Right ventricle myocardium superior (tissue), 1 donor: ENCODE measurements at regions not wholly inside any gene's neighbourhood (a gene's known extent, or its start where the extent isn't known, plus 50 kb on each side); places are given as distances from the start of the nearest gene placed in this dataset.
A peak's percentile ranks its signal among the peaks of the same experiment; 100 is the strongest.
"Not testable (repeated sequence)": the region's sequence is repeated elsewhere in the genome, so short reads cannot be mapped to it uniquely, and the experiment has no call there.

Experiments
- ATAC-seq: fragments of 200-7000 bp; cut with Tn5 transposase; one replicate; pipeline ENCODE4 v1.9.1; 2020; ENCODE audit warnings: mild to moderate bottlenecking; ENCODE audit not compliant: poor library complexity
- DNase-seq: peaks from one replicate; pipeline ENCODE4 v3.0.0-alpha.2; 2020
- intact Hi-C: fragments of 100-400 bp; cut with DNase I; formaldehyde crosslinking; loops from one replicate; pipeline ENCODE4 v1.11.2; 2022
- donor health status: DM: no; HTN: yes; CAD: no; lungs with severe emphysema.

DNA sequence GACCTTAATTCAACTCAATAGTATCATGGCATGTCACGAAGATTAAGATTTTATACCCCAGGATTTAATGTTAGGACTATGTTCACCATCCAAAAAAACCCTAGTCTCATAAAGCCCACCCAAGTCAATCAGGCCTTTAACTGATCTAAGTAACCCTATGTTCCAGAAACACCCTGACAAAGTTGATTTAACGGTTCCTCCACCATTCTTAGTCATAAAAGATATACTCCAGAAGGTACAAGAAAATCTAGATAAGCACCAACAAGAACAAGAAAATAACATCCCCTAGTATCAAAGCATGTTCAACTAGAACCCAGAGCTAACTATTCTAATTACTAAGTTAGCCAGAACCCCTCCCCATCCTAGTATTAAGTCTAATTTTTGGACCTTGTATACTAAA, 120.7 kb upstream of the DEFB108B start:
- ATAC-seq, intact Hi-C loops: not testable (repeated sequence)

DNA sequence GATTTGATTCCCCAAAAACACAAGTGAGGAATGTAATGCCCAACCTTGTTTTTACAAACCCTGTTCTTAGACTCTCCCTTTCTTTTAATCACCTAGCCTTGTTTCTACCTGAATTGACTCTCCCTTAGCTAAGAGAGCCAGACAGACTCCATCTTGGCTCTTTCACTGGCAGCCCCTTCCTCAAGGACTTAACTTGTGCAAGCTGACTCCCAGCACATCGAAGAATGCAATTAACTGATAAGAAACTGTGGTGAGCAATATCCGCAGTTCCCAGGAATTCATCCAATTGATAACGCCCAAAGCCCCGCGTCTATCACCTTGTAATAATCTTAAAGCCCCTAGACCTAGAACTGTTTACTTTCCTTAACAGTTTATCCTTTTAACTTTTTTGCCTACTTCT, 120.2 kb upstream of the DEFB108B start:
- ATAC-seq, DNase-seq, intact Hi-C loops: not testable (repeated sequence)

More for the DNA sequence above, 120.7 kb upstream of the DEFB108B start:
- DNase-seq: not testable (repeated sequence)

DNA sequence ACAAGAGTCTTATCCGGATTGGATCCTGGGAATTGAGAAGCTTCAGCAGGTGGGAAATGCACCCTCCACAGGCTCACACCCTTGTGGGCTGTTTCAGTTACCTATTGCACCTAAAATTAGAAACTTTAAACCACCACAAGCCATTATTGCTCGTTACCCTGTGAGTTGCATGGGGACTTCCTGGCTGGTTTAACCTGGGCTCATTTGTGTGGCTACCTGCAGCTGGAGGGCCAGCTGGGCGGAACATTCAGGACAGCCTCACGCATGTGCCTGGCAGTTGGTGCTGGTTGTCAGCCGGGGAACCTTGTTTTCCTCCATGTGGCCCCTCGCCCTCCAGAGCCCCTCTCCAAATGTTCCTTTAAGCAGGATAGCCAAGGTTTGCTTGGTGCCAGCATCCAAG, 118.5 kb upstream of the DEFB108B start:
- intact Hi-C loops, DNase-seq, ATAC-seq: not testable (repeated sequence)

DNA sequence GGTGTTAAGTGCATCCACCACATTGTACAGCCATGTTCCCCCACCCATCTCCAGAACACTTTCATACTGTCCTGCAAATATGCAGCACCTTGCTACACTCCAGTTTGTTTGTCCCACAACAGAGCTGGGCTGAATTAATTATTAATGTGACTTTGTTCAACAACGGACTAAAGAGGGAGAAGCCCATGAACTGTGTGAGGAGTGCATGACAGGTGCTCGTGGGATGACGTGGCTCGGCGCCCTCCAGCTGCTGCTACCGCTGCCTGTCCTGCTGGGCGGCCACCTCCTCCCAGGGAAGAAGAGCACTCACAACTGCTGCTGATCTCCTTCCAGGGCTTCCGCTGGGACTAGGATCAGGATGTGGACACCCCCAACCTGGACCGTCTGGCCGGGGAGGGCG, 111.2 kb upstream of the DEFB108B start:
- ATAC-seq, DNase-seq, intact Hi-C loops: not testable (repeated sequence)

DNA sequence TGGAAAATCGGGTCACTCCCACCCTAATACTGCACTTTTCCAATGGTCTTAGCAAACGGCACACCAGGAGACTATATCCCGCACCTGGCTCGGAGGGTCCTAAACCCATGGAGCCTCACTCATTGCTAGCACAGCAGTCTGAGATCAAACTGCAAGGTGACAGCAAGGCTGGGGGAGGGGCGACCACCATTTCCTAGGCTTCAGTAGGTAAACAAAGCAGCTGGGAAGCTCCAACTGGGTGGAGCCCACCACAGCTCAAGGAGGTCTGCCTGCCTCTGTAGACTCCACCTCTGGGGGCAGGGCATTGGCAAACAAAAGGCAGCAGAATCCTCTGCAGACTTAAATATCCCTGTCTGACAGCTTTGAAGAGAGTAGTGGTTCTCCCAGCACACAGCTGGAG, 109.0 kb upstream of the DEFB108B start:
- ATAC-seq, intact Hi-C loops, DNase-seq: not testable (repeated sequence)

DNA sequence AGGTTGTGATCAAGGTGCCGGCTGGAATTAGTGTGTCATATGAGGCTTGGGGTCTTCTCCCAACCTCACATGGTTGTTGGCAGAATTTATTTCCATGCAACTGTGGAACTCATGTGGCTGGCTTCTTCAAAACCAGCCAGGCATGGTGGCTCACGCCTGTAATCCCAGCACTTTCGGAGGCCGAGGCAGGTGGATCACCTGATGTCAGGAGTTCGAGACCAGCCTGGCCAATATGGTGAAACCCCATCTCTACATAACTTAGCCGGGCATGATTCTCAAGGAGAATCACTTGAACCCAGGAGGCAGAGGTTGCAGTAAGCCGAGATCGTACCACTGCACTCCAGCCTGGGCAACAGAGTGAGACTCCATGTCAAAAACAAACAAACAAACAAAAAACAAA, 102.3 kb upstream of the DEFB108B start:
- DNase-seq, ATAC-seq, intact Hi-C loops: not testable (repeated sequence)

DNA sequence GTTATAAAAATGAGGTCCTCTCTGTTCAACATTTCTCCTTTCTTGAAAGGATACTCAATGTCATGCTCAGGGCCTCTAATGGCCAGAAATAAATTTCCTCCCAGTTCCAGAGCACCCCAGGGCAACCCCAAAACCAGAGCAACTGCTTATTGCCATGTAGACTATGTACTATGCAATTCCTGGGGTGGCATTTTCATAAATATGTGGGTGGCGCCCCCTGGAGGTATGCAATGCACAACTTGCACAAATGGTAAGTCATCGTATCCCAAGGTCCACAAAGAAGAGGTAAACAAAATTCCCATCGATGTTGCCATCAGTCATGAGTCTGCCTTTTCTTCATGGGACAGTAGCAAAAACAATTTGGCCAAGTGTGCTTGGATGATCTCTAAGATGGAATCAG, 98.6 kb upstream of the DEFB108B start:
- ATAC-seq, intact Hi-C loops, DNase-seq: not testable (repeated sequence)

DNA sequence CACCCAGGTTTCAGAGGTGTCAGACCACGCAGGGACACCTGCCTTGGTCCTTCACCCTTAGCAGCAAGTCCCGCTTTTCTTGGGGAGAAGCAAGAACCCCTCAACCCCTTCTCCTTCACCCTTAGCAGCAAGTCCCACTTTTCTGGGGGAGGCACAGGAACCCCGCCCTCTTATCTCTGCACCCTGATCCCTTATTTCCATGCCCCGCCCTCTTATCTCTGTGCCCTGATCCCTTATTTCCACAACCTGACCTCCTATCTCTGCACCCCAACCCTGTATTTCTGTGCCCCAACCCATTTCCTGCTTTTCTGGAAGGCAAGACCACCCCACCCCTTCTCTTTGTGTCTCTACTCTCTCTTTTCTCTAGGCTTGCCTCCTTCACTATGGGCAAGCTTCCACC, 94.7 kb upstream of the DEFB108B start:
- intact Hi-C loops, DNase-seq, ATAC-seq: not testable (repeated sequence)

DNA sequence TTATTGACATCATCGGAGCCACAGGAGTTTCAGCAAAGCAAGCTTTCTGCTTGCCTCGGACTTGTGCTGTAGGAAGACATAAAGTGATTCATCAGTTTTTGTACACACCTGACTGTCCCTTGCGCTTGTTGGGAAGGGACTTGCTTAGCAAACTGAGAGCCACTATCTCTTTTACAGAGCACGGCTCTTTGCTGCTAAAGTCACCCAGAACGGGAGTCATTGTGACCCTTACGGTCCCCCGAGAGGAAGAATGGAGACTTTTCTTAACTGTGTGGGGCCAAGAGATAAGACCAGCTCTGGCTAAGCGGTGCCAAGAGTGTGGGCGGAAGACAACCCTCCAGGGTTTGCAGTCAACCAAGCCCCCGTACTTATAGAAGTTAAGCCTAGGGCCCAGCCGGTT, 89.6 kb upstream of the DEFB108B start:
- DNase-seq, ATAC-seq, intact Hi-C loops: not testable (repeated sequence)

DNA sequence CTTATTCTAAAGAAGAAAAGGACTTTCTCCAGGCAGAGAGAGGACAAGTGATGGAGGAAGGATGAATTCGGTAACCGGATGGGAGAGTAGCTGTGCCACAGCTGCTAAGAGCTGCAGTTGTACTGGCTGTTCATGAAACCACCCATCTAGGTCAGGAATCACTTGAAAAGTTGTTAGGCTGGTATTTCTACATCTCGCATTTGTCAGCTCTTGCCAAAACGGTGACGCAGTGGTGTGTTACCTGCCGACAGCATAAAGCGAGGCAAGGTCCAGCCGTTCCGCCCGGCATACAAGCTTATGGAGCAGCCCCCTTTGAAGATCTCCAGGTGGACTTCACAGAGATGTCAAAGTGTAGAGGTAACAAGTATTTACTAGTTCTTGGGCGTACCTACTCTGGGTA, 87.3 kb upstream of the DEFB108B start:
- DNase-seq, intact Hi-C loops, ATAC-seq: not testable (repeated sequence)

DNA sequence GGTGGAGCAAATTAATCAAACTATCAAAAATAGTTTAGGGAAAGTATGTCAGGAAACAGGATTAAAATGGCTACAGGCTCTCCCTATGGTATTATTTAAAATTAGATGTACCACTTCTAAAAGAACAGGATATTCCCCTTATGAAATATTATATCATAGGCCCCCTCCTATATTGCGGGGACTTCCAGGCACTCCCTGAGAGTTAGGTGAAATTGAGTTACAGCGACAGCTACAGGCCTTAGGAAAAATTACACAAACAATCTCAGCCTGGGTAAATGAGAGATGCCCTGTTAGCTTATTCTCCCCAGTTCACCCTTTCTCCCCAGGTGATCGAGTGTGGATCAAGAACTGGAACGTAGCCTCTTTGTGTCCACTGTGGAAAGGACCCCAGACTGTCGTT, 86.7 kb upstream of the DEFB108B start:
- intact Hi-C loops, ATAC-seq, DNase-seq: not testable (repeated sequence)

DNA sequence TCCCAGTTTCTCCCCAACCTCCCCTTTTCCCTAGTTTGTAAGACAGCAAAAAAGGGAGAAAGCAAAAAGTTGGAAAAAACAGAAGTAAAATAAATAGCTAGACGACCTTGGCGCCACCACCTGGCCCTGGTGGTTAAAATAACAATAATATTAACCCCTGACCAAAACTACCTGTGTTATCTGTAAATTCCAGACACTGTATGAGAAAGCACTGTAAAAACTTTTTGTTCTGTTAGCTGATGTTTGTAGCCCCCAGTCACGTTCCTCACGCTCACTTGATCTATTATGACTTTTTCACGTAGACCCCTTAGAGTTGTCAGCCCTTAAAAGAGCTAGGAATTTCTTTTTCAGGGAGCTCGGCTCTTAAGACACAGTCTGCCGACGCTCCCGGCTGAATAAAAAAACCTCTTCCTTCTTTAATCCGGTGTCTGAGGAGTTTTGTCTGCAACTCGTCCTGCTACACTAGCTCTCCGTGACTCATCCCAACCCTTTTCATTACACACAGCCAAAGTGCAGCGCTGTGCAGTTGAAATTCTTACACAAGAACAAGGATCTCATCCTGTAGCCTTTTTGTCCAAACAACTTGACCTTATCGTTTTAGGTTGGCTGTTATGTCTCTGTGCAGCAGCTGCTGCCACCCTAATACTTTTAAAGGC, 83.9 kb upstream of the DEFB108B start:
- ATAC-seq, intact Hi-C loops, DNase-seq: not testable (repeated sequence)

DNA sequence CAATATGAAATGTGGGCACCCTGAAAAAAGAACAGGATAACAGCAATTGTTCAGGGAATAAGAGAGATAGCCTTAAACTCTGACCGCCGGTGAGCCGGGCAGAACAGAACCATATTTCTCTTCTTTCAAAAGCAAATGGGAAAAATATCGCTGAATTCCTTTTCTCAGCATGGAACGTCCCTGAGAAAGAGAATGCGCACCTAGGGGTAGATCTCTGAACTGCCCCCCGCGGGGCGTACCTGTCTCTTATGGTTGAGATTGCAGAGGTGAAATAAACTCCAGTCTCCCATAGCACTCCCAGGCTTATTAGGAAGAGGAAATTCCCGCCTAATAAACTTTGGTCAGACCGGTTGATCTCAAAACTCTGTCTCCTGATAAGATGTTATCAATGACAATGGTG, 82.1 kb upstream of the DEFB108B start:
- intact Hi-C loops, DNase-seq, ATAC-seq: not testable (repeated sequence)

DNA sequence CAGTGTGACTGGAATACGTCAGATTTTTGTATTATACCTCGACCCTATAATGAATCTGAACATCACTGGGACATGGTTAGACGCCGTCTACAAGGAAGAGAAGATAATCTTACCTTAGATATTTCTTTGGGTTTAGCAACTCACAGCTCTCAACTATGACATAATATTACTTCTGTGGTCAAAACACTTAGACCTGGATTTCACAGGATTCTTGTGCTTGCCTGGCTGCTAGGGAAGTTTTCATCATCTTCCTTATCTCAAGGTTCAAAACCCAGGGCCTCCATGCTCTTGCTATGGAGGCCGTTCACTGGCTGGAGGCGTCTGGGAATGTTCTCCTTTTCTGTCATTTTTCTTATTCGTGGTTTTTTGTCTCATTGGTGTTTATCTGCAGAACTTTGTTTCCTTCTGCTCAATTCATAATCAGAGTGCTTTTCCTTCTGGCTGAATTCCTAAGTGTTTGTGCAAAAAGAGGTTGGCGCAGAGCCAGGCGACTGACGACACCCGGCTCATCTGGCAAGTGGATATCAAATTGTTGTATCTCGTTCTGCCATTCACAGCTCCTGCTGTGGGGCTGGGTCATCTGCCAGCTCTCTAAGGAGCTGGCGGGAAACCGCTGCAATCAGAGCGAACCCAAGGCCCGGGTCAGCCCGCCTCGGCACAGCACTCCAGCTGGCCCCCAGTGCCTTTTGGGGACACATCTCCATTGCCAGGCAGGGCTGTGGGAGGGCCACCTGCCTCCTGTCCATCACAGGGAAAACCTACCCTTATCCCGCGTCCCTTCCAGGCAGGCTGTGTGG, 68.1 kb upstream of the DEFB108B start:
- intact Hi-C loops, ATAC-seq: not testable (repeated sequence)
- peak; percentile 56 for DNase-seq

DNA sequence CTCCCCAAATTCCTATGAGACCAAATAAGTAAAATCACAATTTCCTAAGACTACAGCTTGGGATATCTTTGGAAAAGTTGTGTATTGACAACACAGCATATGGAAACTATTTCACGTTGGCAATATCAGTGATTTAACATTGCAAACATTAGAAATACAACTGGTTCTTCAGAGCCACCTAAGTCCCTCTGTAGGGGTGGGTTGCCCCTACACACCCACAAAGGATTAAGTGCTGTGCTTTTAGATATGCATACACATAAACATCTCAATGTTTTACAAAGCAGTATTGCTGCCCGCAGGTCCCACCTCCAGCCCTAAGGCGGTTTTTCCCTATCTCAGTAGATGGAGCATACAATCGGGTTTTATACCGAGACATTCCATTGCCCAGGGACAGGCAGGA, 66.0 kb upstream of the DEFB108B start:
- DNase-seq, ATAC-seq, intact Hi-C loops: not testable (repeated sequence)

DNA sequence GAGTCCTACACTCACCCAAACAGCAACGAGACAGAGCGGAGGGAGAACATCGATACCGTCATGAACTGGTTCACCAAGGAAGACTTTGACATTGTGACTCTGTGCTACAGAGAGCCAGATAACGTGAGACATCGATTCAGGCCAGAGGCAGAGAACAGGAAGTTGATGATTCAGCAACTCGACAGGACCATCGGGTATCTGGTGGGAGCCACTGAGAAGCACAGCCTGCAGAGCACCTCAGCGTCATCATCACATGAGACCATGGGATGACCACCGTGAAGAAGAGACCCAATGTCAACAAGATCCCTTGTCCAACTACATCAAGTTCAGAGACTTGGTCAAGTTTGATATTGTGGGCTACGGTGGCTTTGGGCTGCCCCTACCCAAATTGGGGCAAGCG, 60.8 kb upstream of the DEFB108B start:
- DNase-seq, intact Hi-C loops, ATAC-seq: not testable (repeated sequence)

DNA sequence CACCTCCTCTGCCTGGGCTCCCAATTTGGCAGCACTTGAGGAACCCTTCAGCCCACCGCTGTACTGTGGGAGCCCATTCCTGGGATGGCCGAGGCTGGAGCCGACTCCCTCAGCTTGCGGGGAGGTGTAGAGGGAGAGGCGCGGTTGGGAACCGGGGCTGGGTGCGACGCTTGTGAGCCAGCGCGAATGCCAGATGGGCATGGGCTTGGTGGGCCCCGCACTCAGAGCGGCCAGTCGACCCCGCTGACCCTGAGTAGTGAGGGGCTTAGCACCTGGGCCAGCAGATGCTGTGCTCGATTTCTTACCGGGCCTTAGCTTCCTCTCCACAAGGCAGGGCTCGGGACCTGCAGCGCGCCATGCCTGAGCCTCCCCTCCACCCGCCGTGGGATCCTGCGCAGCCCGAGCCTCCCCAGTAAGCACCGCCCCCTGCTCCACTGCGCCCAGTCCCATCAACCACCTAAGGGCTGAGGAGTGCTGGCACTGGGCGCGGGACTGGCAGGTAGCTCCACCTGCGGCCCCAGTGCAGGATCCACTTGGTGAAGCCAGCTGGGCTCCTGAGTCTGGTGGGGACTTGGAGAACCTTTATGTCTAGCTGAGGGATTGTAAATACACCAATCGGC, 58.3 kb upstream of the DEFB108B start:
- ATAC-seq (no peak), DNase-seq (no peak)
- intact Hi-C loops: no loop called here

DNA sequence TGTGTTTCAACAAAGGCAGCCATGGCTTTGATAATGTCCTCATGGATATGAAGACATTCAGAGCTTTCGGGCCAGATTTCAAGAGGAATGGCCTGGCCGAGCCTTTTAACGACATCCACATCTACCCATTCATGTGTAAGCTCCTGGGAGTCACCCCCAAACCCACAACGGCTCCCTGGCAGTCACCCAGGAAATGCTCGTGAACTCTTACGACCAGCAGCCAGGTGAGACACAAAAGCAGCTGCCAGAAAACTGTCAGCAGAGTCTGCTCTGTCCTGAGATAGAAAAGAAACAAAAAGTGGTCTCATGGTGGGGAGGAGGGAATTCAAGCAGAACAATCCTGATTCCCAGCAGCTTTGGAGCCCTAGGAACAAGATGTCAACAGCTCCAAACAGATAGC, 52.9 kb upstream of the DEFB108B start:
- DNase-seq, intact Hi-C loops, ATAC-seq: not testable (repeated sequence)

DNA sequence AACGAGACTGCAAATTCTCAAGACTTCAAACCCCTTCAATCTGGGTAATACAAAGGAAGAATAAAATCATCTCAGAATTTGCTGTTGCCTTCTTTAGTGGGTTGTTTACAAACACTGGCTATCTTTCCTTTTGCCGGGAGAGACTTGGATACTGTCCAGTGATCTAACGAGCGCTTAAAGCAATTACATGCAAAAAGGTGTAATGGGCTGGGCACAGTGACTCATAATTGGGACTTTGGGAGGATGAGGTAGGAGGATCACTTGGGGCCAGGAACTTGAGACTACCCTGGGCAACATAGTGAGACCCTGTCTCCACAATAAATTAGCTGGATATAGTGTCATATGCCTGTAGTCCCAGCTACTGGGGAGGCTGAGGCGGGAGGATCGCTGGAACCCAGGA, 52.2 kb upstream of the DEFB108B start:
- DNase-seq, ATAC-seq, intact Hi-C loops: not testable (repeated sequence)
